ENCODE measurements at regions not wholly inside any gene's neighbourhood (a gene's known extent, or its start where the extent isn't known, plus 50 kb on each side); places are given as distances from the start of the nearest gene placed in this dataset.

DNA sequence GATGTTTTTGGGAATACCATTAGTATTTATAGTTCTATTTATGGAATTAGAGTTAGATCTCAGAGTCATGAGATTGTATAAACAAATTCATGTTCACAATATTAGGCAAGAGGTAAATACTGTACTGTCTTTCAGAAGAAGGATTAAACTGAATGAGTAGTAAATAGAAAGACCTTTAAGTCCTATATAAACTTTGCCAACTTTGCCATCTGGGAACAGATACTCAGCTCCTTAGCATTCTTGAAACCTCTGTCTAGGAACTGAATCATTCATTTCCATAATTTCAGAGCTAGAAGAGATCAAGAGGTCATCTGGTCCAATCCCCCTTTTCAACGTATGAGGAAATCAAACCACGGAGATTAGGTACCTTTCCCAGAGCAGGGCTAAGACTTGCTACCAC lies 141.1 kb downstream of the CAND1 start:
- TF ChIP-seq ESRRG (CRISPR knock-in tag; IDR thresholded peaks at IDR 0.05), result no peak
- no peak for TF ChIP-seq ZFP30 (CRISPR knock-in tag; IDR thresholded peaks at IDR 0.05)
- TF ChIP-seq OSR1 (CRISPR knock-in tag; IDR thresholded peaks at IDR 0.05), result no peak
- TF ChIP-seq, protein P1, sequence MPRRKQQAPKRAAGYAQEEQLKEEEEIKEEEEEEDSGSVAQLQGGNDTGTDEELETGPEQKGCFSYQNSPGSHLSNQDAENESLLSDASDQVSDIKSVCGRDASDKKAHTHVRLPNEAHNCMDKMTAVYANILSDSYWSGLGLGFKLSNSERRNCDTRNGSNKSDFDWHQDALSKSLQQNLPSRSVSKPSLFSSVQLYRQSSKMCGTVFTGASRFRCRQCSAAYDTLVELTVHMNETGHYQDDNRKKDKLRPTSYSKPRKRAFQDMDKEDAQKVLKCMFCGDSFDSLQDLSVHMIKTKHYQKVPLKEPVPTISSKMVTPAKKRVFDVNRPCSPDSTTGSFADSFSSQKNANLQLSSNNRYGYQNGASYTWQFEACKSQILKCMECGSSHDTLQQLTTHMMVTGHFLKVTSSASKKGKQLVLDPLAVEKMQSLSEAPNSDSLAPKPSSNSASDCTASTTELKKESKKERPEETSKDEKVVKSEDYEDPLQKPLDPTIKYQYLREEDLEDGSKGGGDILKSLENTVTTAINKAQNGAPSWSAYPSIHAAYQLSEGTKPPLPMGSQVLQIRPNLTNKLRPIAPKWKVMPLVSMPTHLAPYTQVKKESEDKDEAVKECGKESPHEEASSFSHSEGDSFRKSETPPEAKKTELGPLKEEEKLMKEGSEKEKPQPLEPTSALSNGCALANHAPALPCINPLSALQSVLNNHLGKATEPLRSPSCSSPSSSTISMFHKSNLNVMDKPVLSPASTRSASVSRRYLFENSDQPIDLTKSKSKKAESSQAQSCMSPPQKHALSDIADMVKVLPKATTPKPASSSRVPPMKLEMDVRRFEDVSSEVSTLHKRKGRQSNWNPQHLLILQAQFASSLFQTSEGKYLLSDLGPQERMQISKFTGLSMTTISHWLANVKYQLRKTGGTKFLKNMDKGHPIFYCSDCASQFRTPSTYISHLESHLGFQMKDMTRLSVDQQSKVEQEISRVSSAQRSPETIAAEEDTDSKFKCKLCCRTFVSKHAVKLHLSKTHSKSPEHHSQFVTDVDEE (CRISPR knock-in tag; IDR thresholded peaks at IDR 0.05), result no peak
- no peak for TF ChIP-seq RARB (CRISPR knock-in tag; IDR thresholded peaks at IDR 0.05)
- TF ChIP-seq ZNF70 (CRISPR knock-in tag; IDR thresholded peaks at IDR 0.05), result no peak
- no peak for TF ChIP-seq ZC3H10 (CRISPR knock-in tag; IDR thresholded peaks at IDR 0.05)
- no peak for TF ChIP-seq TCF4 (CRISPR knock-in tag; IDR thresholded peaks at IDR 0.05; ENCODE audit: borderline replicate concordance)
- TF ChIP-seq SNAI2 (CRISPR knock-in tag; IDR thresholded peaks at IDR 0.05), result no peak
- no peak for TF ChIP-seq PATZ1 (CRISPR knock-in tag; IDR thresholded peaks at IDR 0.05; ENCODE audit: borderline replicate concordance)
- no peak for TF ChIP-seq ZNF565 (CRISPR knock-in tag; conservative IDR thresholded peaks at IDR 0.05; ENCODE audit: low read depth)
- TF ChIP-seq ARNTL (CRISPR knock-in tag; IDR thresholded peaks at IDR 0.05; ENCODE audit: borderline replicate concordance, low read depth), result no peak
- TF ChIP-seq POU6F1 (CRISPR knock-in tag; IDR thresholded peaks at IDR 0.05; ENCODE audit: borderline replicate concordance, low read depth), result no peak
- no peak for TF ChIP-seq PPARA (CRISPR knock-in tag; IDR thresholded peaks at IDR 0.05; ENCODE audit: borderline replicate concordance)
- TF ChIP-seq TOX (CRISPR knock-in tag; IDR thresholded peaks at IDR 0.05; ENCODE audit: borderline replicate concordance), result no peak
- ATAC-seq, result no peak

DNA sequence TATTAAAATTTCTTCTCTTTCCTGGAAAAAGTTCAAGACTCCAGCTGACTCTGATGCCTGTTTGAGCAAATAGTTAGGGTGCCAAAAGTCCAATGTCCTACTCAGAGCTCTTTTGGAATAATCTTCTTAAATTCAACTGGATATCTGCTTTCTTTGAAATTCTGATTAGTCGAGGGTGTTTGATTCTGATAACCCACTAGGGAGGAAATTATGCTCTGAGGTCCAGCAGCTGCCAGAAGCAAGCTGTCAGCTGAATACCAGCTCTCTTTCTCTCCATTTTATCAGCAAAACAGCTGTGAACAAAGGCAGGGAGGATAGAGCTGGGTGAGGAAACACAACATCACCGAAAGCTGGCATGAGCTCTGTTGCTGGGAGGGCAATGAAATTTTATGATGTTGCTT lies 141.5 kb downstream of the CAND1 start:
- TF ChIP-seq CSRNP3 (CRISPR knock-in tag; IDR thresholded peaks at IDR 0.05) (no peak), POU6F1 (CRISPR knock-in tag; IDR thresholded peaks at IDR 0.05; ENCODE audit: borderline replicate concordance, low read depth) (no peak), RARB (CRISPR knock-in tag; IDR thresholded peaks at IDR 0.05) (no peak), OSR1 (CRISPR knock-in tag; IDR thresholded peaks at IDR 0.05) (no peak), BACH2 (CRISPR knock-in tag; IDR thresholded peaks at IDR 0.05; ENCODE audit: borderline replicate concordance) (no peak), SNAI2 (CRISPR knock-in tag; IDR thresholded peaks at IDR 0.05) (no peak), TCF4 (CRISPR knock-in tag; IDR thresholded peaks at IDR 0.05; ENCODE audit: borderline replicate concordance) (no peak), GLIS3 (CRISPR knock-in tag; IDR thresholded peaks at IDR 0.05) (no peak)
- no peak for ATAC-seq

DNA sequence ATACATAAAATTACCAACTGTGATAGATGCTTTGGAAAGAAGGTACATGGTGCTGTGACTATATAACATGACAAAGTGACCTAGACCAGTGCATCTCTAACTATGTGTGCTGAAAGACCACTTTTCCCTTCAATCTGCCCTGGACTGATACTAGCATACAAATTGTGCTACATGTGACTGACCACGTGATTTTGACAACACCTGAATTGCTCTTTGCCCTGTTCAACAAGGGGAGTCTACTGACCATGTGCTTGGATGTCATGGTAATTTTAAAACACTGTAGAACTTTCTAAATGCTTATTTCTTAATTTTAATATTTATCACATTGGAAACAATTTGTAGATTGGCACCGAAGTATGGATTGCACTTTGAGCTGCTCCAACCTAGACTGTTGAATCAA lies 142.4 kb downstream of the CAND1 start:
- TF ChIP-seq ESRRG (CRISPR knock-in tag; IDR thresholded peaks at IDR 0.05) (no peak), PPARA (CRISPR knock-in tag; IDR thresholded peaks at IDR 0.05; ENCODE audit: borderline replicate concordance) (no peak), CREB5 (CRISPR knock-in tag; IDR thresholded peaks at IDR 0.05; ENCODE audit: low read depth) (no peak), ZFP30 (CRISPR knock-in tag; IDR thresholded peaks at IDR 0.05) (no peak), ZC3H10 (CRISPR knock-in tag; IDR thresholded peaks at IDR 0.05) (no peak), SNAI2 (CRISPR knock-in tag; IDR thresholded peaks at IDR 0.05) (no peak), RARB (CRISPR knock-in tag; IDR thresholded peaks at IDR 0.05) (no peak), ZNF565 (CRISPR knock-in tag; conservative IDR thresholded peaks at IDR 0.05; ENCODE audit: low read depth) (no peak), ZNF8 (CRISPR knock-in tag; IDR thresholded peaks at IDR 0.05) (no peak), TOX (CRISPR knock-in tag; IDR thresholded peaks at IDR 0.05; ENCODE audit: borderline replicate concordance) (no peak), CSDC2 (CRISPR knock-in tag; IDR thresholded peaks at IDR 0.05) (no peak)
- ATAC-seq, result no peak

All from SK-N-SH treated with all-trans-retinoic acid at 6 μM for 48 hours (cell line).